Kidney (tissue), 13 donors: ENCODE measurements at regions not wholly inside any gene's neighbourhood (a gene's known extent, or its start where the extent isn't known, plus 50 kb on each side); places are given as distances from the start of the nearest gene placed in this dataset.

Experiments used
- DNase-seq, 5 donors: peaks; one replicate each; pipeline ENCODE4 v3.0.0-alpha.2; 2013 to 2020
- FAIRE-seq: peaks from 2 replicates; lab custom pipeline; 2012; peaks lifted over from hg19 to GRCh38; lab: Jason Lieb, UNC
- H3K27ac ChIP-seq, 2 donors: one replicate each; pipeline ENCODE4 v1.7.0; 2013; ENCODE audit warnings: low read depth in 2 of 2, low read length in 2 of 2, inconsistent platforms in 1 of 2
- H3K27me3 ChIP-seq: one replicate; pipeline ENCODE4 v1.7.1; 2013; ENCODE audit warnings: low read length, inconsistent platforms; ENCODE audit not compliant: control insufficient read depth, insufficient read depth
- H3K36me3 ChIP-seq, 3 donors: one replicate each; pipeline versions ENCODE4 v1.7.0 to v1.7.1; 2013; ENCODE audit warnings: low read length in 3 of 3, control low read depth in 1 of 3, inconsistent platforms in 1 of 3; ENCODE audit not compliant: insufficient read depth in 3 of 3, control insufficient read depth in 2 of 3
- H3K4me1 ChIP-seq, 3 donors: one replicate each; pipeline versions ENCODE4 v1.7.0 to v1.7.1; 2013; ENCODE audit warnings: low read length in 3 of 3, inconsistent platforms in 1 of 3, low read depth in 1 of 3; ENCODE audit not compliant: control insufficient read depth in 2 of 3, insufficient read depth in 2 of 3
- H3K4me3 ChIP-seq, 3 donors: one replicate each; pipeline versions ENCODE4 v1.7.0 to v1.8.1; 2013; ENCODE audit warnings: low read length in 3 of 3, control low read depth in 1 of 3, inconsistent platforms in 1 of 3
- H3K9ac ChIP-seq, 3 donors: one replicate each; pipeline versions ENCODE4 v1.7.0 to v1.7.1; 2013; ENCODE audit warnings: low read length in 3 of 3, control low read depth in 1 of 3, inconsistent platforms in 1 of 3
- H3K9me3 ChIP-seq, 3 donors: one replicate each; pipeline versions ENCODE4 v1.7.0 to v1.7.1; 2013; ENCODE audit warnings: low read length in 3 of 3, control low read depth in 1 of 3, inconsistent platforms in 1 of 3; ENCODE audit not compliant: control insufficient read depth in 2 of 3, insufficient read depth in 1 of 3
- CTCF ChIP-seq: IDR thresholded peaks from 3 replicates; pipeline ENCODE4 v1.5.1; 2012; ENCODE audit warnings: mild to moderate bottlenecking, moderate library complexity, borderline replicate concordance; ENCODE audit not compliant: insufficient read depth; ENCODE audit errors: extremely low read depth
- intact Hi-C: fragments of 100-400 bp; cut with DNase I; formaldehyde crosslinking; loops from one replicate; pipeline ENCODE4 v1.11.1; 2022
- donor health status: control.
- donor health status: control.
- donor health status: control.
- donor health status: control.
- donor health status: control.
- donor health status: DM: yes; HTN: yes; CAD: no.
- donor health status: Normal renal cell carcinoma (clear cell type).

- DNase-seq (no peak), FAIRE-seq (no peak)
- Histone ChIP-seq H3K4me1 (peaks cover 3 to 7% (median 5%) of the 10 kb centered on the region in 3 donors), H3K4me3 (no peak overlapping the region), H3K9ac (no peak overlapping the region), H3K9me3 (no peaks in the 10 kb centered on the region), H3K27ac (no peak overlapping the region), H3K36me3 (no peaks in the 10 kb centered on the region), H3K27me3 (no peaks in the 10 kb centered on the region)
- no peak for TF ChIP-seq CTCF
- intact Hi-C loops, result no loop called here
These were observed 384.6 kb upstream of the CITED2 start for GRCh38 chr6:139759086-139759485.

- no peak overlapping the region for H3K9ac ChIP-seq
- intact Hi-C loops, result no loop called here
- no peak overlapping the region for H3K27ac ChIP-seq
- no peak overlapping the region for H3K4me3 ChIP-seq
- H3K27me3 ChIP-seq, result no peaks in the 10 kb centered on the region
- DNase-seq (no peak), FAIRE-seq (no peak)
- H3K9me3 ChIP-seq, result no peaks in the 10 kb centered on the region
- no peak for TF ChIP-seq CTCF
- no peaks in the 10 kb centered on the region for H3K36me3 ChIP-seq
- H3K4me1 ChIP-seq, result peaks cover 3 to 8% (median 7%) of the 10 kb centered on the region in 3 donors
These were observed 383.8 kb upstream of the CITED2 start for GRCh38 chr6:139758209-139758611.

DNA sequence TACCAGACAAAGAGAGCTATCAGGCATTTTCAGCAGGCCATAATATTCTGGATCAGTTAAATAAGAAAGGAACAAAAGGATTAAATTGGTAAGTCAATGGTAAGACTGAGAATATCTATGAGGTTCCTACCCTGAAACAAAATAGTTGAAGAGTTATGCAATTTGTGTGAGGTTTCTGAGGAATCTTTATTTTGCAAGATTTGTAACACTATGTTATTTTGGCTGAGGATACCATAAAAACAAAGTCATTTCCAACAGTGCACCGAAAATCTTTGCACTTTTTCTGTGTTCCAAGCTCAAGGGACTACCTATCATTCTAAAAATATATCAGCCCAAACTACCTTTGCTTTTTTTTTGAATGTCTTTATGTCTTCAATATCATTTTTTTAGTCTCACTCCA is 383.3 kb upstream of the CITED2 start:
- no peak for DNase-seq
- H3K27me3 ChIP-seq, result no peaks in the 10 kb centered on the region
- no peak overlapping the region for H3K9ac ChIP-seq
- no peaks in the 10 kb centered on the region for H3K36me3 ChIP-seq
- no peak for FAIRE-seq
- H3K9me3 ChIP-seq, result no peaks in the 10 kb centered on the region
- no peak overlapping the region for H3K27ac ChIP-seq
- TF ChIP-seq CTCF, result no peak
- no peak overlapping the region for H3K4me3 ChIP-seq
- peaks cover 3 to 8% (median 7%) of the 10 kb centered on the region in 3 donors for H3K4me1 ChIP-seq
- intact Hi-C loops, result no loop called here

DNA sequence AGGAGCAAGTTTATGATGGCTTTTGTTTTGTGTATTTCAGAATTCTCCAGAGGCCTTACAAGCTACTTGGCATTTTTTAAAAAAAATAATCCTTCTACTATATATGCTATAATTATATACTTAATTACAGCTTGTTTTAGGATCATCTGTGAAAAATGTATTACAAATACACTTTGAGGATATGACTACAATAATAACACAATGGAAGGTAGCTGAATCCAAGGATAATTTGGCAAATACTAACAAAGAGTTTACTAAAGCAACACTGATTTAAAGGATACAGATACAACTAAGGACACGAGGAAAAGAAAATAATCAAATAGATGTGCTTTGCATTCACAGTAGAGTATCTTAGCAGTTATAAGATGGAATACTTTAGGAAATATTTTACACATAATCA is 381.9 kb upstream of the CITED2 start:
- no peak for TF ChIP-seq CTCF
- no peak overlapping the region for H3K9ac ChIP-seq
- DNase-seq, result no peak
- H3K27ac ChIP-seq, result no peak overlapping the region
- no peaks in the 10 kb centered on the region for H3K9me3 ChIP-seq
- no peak overlapping the region for H3K4me3 ChIP-seq
- no peaks in the 10 kb centered on the region for H3K36me3 ChIP-seq
- H3K27me3 ChIP-seq, result no peaks in the 10 kb centered on the region
- FAIRE-seq, result no peak
- intact Hi-C loops, result no loop called here
- peaks cover 3 to 8% (median 4%) of the 10 kb centered on the region in 3 donors for H3K4me1 ChIP-seq
